Fibroblast of pulmonary artery (primary cell): ENCODE measurements at regions not wholly inside any gene's neighbourhood (a gene's known extent, or its start where the extent isn't known, plus 50 kb on each side); places are given as distances from the start of the nearest gene placed in this dataset.
"Not testable (repeated sequence)": the region's sequence is repeated elsewhere in the genome, so short reads cannot be mapped to it uniquely, and the experiment has no call there.

ENCODE experiments used
- DNase-seq: peaks from one replicate; pipeline ENCODE4 v3.0.0-alpha.2; 2010; ENCODE audit warnings: low read depth
- H3K4me3 ChIP-seq: replicated peaks from 2 replicates; pipeline ENCODE4 v1.5.1; 2011; ENCODE audit warnings: low read depth, mild to moderate bottlenecking, control low read depth, low read length, moderate library complexity
- TF ChIP-seq, protein P1 (sequence below): IDR thresholded peaks from 2 replicates; pipeline ENCODE4 v1.5.1; 2011; ENCODE audit warnings: mild to moderate bottlenecking, control low read depth, low read length, inconsistent platforms; ENCODE audit errors: missing control alignments

DNA sequence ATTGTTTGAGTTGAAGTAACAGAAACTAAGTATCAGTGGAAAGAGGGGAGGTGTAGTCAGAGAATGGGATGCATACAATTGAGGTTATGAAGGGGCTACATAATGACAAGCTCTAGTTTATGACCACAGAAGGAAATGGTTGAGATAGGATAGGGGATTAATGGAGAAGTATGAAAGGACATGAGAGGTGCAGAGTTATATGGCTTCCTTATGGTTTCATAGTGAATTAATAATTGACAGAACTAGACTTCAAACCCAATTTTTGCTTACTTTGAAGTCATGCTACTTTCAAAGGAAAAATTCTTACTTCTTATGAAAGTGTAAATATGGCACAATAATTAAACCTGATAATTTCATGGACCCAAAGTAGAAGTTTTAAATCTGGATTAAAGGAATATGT is 340.3 kb upstream of the LRRC4C start:
- H3K4me3 ChIP-seq, result no peak overlapping the region

DNA sequence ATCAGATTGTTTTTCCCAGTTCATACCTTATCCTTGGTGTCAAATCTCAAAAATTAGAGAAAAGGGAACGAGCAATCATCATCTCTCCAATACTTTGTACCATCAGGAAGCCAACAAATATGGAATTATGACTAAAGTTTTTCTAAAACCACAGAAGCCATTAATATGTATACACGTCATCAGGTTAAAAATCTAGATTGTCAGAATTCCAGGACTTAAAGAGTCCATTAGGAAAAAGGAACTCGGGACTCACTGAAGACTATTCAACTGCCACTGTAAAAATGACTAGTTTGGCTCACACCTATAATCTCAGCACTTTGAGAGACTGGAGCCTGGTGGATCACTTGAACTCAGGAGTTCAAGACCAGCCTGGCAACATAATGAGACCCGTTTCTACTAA is 344.4 kb upstream of the LRRC4C start:
- H3K4me3 ChIP-seq, result no peak overlapping the region
- no peak for DNase-seq
- TF ChIP-seq, protein P1, sequence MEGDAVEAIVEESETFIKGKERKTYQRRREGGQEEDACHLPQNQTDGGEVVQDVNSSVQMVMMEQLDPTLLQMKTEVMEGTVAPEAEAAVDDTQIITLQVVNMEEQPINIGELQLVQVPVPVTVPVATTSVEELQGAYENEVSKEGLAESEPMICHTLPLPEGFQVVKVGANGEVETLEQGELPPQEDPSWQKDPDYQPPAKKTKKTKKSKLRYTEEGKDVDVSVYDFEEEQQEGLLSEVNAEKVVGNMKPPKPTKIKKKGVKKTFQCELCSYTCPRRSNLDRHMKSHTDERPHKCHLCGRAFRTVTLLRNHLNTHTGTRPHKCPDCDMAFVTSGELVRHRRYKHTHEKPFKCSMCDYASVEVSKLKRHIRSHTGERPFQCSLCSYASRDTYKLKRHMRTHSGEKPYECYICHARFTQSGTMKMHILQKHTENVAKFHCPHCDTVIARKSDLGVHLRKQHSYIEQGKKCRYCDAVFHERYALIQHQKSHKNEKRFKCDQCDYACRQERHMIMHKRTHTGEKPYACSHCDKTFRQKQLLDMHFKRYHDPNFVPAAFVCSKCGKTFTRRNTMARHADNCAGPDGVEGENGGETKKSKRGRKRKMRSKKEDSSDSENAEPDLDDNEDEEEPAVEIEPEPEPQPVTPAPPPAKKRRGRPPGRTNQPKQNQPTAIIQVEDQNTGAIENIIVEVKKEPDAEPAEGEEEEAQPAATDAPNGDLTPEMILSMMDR, result no peak

More for the DNA sequence above, 340.3 kb upstream of the LRRC4C start:
- TF ChIP-seq, protein P1, result no peak
- DNase-seq, result no peak

DNA sequence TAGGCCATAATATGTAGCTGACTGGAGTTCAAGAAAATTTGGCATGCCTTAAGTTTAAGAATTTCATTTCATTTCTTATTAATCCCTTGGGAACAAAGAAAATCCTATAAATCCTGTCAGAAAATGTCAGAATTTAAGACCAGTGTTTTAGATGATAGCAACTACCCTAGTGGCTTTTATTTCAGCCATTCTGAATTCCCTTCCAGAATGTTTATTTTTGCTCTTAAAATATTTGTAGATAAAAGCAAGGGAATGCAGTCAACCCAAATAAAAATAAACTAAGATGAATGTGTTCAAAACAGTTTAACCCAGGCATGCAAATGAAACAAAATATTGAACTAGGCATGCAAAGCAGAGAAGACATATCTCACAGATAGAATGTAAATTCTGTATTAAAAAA is 356.9 kb upstream of the LRRC4C start:
- TF ChIP-seq, protein P1, result no peak
- DNase-seq, result no peak
- H3K4me3 ChIP-seq, result no peak overlapping the region

DNA sequence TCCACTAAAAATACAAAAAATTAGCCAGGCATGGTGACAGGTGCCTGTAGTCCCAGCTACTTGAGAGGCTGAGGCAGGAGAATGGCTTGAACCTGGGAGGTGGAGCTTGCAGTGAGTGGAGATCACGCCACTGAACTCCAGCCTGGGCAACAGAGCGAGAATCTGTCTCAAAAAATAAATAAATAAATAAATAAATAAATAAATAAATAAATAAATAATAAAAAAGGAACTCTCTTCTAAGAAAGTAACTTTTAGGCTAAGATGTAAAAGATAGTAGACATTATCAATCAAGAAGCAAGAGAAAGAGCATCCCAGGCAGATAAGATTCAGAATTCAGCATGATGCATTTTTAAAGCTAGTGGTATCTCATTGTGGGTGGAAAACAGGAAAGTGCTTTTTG is 364.8 kb upstream of the LRRC4C start:
- H3K4me3 ChIP-seq, DNase-seq: not testable (repeated sequence)

DNA sequence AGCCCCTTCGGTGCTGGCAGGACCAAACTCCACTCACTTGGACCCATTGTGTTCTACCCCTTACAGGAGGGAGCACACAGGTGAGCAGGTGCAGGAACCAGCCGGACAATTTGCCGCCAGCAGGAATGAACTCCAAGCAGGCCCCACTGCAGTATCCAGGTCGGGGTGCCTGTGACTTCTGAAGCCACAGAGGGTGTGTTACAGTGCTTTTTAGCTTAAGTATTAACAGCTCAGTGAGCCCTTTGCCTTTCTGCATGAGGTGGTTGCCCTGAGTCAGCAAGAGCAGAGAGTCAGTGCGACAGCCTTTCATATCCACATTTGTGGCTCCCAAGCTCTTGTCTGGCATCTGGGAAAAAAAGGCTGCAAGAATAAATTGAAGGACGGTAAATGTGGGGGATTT is 366.6 kb upstream of the LRRC4C start:
- DNase-seq, result no peak
- no peak overlapping the region for H3K4me3 ChIP-seq
- TF ChIP-seq, protein P1, result no peak

DNA sequence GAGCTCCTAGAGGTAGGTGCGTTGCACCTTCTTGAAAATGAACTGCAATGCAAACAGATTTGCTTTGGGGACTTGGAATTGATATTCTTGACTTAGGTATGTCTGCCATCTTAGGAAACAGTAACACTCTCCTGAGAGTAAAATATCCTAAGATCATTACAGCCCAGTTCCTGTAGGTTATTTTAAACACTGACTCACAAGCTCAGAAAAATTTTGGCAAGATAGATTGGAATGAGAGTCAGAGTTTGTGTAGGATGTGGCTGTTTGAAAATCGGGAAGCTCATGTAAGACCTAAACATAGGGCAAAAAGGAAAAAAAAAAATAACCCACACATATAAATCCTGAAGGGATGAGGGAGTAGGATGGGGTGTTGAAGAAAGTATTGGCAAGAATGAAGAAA is 377.0 kb upstream of the LRRC4C start:
- no peak overlapping the region for H3K4me3 ChIP-seq
- DNase-seq, result peak; percentile 15
- TF ChIP-seq, protein P1, result no peak

DNA sequence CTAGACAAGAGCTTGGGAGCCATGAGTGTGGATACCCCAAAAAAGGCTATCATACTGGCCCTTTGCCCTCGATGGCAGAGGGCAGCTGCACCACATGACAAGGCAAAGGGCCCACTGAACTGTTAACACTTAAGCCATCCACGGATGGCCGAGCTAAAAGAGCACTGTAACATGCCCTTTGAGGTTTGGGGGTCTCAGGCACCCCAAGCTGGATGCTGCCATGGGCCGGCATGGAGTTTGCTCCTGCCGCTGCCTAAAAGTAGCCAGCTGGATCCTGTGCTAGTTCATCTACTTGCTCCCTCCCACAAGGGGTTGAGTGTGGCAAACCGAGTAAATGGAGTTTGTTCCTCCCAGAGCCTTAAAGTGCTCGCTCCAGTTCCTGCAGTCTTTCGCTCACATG is 383.2 kb upstream of the LRRC4C start:
- no peak for DNase-seq
- no peak overlapping the region for H3K4me3 ChIP-seq
- TF ChIP-seq, protein P1, result no peak

DNA sequence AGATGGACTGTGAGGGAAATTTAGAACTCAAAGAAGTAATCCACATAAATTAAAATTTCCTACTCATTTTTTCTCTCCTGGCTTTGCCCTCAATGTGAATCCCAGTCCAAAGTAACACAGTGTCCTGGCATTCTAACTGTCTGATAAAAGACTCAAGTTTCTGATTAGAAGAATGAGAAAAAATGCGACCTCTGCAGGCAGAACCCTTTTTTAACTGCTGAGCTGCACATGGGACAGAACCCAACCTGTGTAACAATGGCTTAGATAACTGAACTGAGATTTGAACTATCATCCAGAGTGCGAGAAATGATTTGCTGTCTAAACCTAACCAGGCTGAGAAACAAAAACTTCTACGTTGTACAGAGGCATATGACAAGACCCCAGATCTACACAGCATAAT is 385.6 kb upstream of the LRRC4C start:
- TF ChIP-seq, protein P1, result no peak
- DNase-seq, result no peak
- H3K4me3 ChIP-seq, result no peak overlapping the region
